ENCODE measurements at regions not wholly inside any gene's neighbourhood (a gene's known extent, or its start where the extent isn't known, plus 50 kb on each side); places are given as distances from the start of the nearest gene placed in this dataset.

DNA sequence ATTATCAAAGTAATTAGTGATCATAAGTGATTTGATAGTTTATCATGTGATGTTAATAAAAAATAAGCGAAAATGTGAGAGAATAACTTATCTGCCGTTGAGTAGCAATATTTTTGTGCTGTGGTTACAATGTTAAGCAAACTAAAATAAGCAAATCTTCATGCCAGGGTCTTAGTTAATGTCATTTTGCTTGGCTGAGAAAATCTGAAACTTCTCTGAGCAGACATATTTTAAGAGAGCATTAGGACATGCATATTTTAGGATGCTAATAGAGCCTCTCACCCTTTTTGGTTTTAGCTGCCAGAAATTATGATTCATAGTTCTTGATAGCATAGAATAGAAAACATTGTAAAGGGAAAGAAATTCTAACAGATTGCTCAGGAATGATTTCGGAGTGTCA lies 233.5 kb upstream of the ZEB2 start:
- TF ChIP-seq CTCF (IDR thresholded peaks at IDR 0.05; ENCODE audit: borderline replicate concordance, extremely low read depth, insufficient read depth): no peak

DNA sequence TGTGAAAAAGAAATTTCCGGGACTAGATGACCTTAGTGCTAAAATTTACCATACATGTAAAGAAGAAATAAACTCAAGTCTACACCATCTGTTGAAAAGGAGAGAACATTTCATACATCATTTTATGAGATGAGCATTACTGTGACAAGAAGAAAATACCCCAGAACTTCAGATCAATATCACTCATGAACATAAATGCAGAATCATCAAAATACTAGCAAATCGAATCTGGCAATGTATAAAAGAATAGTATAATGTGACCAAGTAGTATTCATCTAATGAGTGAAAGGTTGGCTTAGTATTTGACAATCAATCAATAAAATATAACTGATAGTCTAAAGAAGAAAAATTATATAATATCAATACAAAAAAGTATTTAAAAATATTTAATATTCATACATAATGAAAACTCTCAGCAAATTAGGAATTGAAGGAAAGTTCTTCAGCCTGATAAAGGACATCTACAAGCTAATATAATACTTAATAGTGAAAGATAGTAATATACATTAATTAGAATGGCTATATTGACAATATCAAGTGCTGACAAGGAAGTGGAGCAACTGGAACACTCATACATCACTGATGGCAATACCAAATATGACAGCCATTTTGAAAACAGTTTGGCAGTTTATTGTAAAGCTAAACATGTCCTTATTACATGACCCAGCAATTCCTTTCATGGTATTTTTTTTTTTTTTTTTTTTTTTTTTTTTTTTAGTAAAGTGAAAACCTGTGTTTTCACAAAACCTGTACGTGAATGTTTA lies 231.4 kb upstream of the ZEB2 start:
- no peak for TF ChIP-seq CTCF (IDR thresholded peaks at IDR 0.05; ENCODE audit: borderline replicate concordance, extremely low read depth, insufficient read depth)
- no peaks in the 10 kb centered on the region for H3K4me1 ChIP-seq (ENCODE audit: control insufficient read depth in 2 of 3, insufficient read depth in 2 of 3, low read depth in 1 of 3, low read length in 3 of 3)
- DNase-seq (no peak), FAIRE-seq (no peak)
- H3K27ac ChIP-seq (ENCODE audit: low read depth in 2 of 2, low read length in 2 of 2): no peak overlapping the region
- H3K36me3 ChIP-seq (ENCODE audit: control insufficient read depth in 2 of 3, insufficient read depth in 3 of 3, low read length in 3 of 3): no peaks in the 10 kb centered on the region
- no peaks in the 10 kb centered on the region for H3K27me3 ChIP-seq (ENCODE audit: control insufficient read depth, insufficient read depth, low read length)
- H3K9me3 ChIP-seq (ENCODE audit: control insufficient read depth in 2 of 3, insufficient read depth in 1 of 3, low read length in 3 of 3): peaks cover 0 to 16% (median 0%) of the 10 kb centered on the region in 3 donors
- H3K4me3 ChIP-seq (ENCODE audit: low read length in 3 of 3): no peak overlapping the region
- H3K9ac ChIP-seq (ENCODE audit: low read length in 3 of 3): no peak overlapping the region
- intact Hi-C loops (cut with DNase I): no loop called here

More for the DNA sequence above, 233.5 kb upstream of the ZEB2 start:
- FAIRE-seq (no peak), DNase-seq (no peak)
- intact Hi-C loops (cut with DNase I): no loop called here
- no peak overlapping the region for H3K27ac ChIP-seq (ENCODE audit: low read depth in 2 of 2, low read length in 2 of 2)
- H3K9ac ChIP-seq (ENCODE audit: low read length in 3 of 3): no peak overlapping the region
- no peaks in the 10 kb centered on the region for H3K36me3 ChIP-seq (ENCODE audit: control insufficient read depth in 2 of 3, insufficient read depth in 3 of 3, low read length in 3 of 3)
- no peaks in the 10 kb centered on the region for H3K4me1 ChIP-seq (ENCODE audit: control insufficient read depth in 2 of 3, insufficient read depth in 2 of 3, low read depth in 1 of 3, low read length in 3 of 3)
- no peak overlapping the region for H3K4me3 ChIP-seq (ENCODE audit: low read length in 3 of 3)
- no peaks in the 10 kb centered on the region for H3K27me3 ChIP-seq (ENCODE audit: control insufficient read depth, insufficient read depth, low read length)
- H3K9me3 ChIP-seq (ENCODE audit: control insufficient read depth in 2 of 3, insufficient read depth in 1 of 3, low read length in 3 of 3): peaks cover 0 to 7% (median 0%) of the 10 kb centered on the region in 3 donors

GRCh38 chr2:144749188-144749587 lies 229.3 kb upstream of the ZEB2 start:
- FAIRE-seq: no peak
- H3K9ac ChIP-seq (ENCODE audit: low read length in 3 of 3): no peak overlapping the region
- H3K9me3 ChIP-seq (ENCODE audit: control insufficient read depth in 2 of 3, insufficient read depth in 1 of 3, low read length in 3 of 3): peaks cover 0 to 16% (median 0%) of the 10 kb centered on the region in 3 donors
- intact Hi-C loops (cut with DNase I): no loop called here
- DNase-seq: no peak
- H3K4me1 ChIP-seq (ENCODE audit: control insufficient read depth in 2 of 3, insufficient read depth in 2 of 3, low read depth in 1 of 3, low read length in 3 of 3): no peaks in the 10 kb centered on the region
- H3K27me3 ChIP-seq (ENCODE audit: control insufficient read depth, insufficient read depth, low read length): no peaks in the 10 kb centered on the region
- no peaks in the 10 kb centered on the region for H3K36me3 ChIP-seq (ENCODE audit: control insufficient read depth in 2 of 3, insufficient read depth in 3 of 3, low read length in 3 of 3)
- no peak overlapping the region for H3K4me3 ChIP-seq (ENCODE audit: low read length in 3 of 3)
- no peak overlapping the region for H3K27ac ChIP-seq (ENCODE audit: low read depth in 2 of 2, low read length in 2 of 2)
- TF ChIP-seq CTCF (IDR thresholded peaks at IDR 0.05; ENCODE audit: borderline replicate concordance, extremely low read depth, insufficient read depth): no peak

Measured in kidney (tissue), 13 donors.